Middle frontal gyrus (tissue), 1 donor: ENCODE measurements at regions not wholly inside any gene's neighbourhood (a gene's known extent, or its start where the extent isn't known, plus 50 kb on each side); places are given as distances from the start of the nearest gene placed in this dataset.
A peak's percentile ranks its signal among the peaks of the same experiment; 100 is the strongest.

Experiments used
- DNase-seq: peaks from one replicate; pipeline ENCODE4 v3.0.0-alpha.2; 2015; ENCODE audit warnings: low spot score; ENCODE audit errors: extremely low spot score

DNA sequence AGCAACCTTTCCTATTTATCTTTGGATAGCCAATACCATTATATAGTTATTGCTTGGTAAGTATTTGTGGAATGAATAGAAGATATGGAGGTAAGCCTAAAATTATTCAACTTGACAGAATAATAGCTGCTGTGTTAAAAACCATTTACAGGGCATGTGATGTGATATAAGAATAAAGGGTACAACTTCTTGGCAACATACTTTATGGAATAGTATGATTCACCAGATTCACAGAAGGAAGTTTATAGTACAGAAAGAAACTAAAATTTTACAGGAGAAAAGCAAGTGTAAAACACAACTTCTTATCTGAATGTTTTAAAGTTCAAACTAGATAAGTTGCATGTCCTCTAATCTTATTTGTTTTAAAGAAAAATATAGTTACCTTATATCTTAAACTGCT, 186.4 kb upstream of the ZRANB2 start:
- DNase-seq, result no peak

DNA sequence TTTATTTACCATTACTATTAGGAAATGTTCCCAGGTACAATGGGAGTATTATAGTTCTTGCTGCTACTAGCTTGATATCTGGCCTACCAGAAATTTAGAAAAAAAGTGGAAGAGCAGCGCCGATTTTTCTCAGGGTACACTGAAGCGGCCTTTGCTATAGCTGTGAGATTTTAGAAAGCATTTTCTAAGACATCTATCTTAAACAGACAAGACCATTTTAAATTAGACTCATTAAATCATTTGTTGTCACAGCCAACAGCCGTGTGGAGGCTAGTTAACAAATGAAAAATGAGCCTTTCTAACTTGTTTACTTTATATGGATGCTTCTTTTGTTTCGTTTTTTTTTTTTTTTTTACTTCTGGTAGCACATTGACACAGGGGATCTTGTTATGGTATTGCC, 183.2 kb upstream of the ZRANB2 start:
- no peak for DNase-seq

DNA sequence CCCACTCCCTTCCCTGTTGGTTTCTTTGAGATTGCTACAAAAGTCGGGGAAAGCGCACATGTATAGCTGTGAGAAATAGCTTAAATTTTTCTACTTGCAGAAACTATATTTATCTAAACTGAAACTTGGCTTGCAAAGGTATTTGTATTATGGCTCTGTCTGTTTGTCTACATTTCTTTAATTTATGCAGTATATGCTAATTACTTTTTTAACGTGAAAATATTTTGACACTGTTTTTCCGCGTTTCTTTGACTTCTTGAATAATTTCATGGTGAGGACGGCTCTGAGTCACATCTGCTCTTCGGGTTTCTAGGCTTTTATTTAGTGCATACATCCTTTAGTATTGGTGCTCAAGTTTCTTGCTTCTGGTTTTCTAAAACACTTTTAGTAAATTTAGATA, 182.1 kb upstream of the ZRANB2 start:
- DNase-seq, result no peak

DNA sequence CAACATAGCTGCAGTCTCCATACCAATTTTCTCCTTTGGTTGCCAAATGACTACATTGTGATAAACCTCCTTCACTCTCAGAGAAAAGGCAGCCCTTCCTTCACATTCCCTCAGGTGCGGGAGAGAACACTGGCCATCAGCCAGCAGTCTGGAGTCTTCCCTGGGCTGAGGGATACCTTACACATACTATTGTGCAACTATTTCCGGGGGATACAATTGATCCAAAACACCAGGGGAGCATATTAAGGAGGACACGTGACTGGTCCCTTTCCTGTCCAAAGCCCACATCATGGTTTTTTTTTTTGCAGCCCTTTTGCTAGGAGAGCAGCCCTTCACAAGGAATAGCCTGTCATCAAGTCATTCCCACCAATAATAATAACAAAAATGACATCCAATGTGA, 172.1 kb upstream of the ZRANB2 start:
- no peak for DNase-seq

DNA sequence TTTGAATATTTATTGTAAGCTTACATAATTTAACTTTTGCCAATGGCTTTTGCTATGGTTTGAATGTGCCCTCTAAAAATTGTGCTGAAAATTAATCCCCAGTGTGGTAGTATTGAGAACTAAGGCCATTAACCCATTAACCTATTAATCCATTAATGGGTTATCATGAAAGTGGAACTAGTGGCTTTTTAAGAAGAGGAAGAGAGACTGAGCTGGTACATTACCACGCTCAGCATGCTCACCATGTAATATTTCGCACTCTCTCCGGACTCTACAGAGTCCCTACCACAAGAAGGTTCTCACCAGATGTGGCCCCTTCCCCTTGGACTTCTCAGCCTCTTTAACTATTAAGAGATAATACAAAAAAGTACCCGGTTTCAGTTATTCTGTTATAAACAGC, 164.4 kb upstream of the ZRANB2 start:
- DNase-seq, result no peak

DNA sequence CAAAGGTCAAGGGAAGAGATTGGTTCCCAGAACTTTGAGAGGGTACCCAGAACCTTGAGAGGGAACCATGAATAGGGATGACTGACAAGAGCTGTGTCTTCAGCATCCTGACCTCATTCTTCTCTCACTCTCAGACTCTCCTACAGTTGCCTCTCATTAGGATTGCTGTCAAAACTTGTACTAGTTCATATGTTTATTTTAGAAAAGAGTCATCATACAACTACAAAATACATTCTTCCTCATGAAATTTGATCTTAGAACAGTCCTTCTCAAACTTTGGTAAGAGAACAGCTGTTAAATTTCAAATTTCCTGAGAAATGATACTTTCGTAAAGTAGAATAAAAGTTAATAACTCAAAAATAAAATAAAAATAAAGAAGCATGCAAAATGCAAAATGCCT, 161.4 kb upstream of the ZRANB2 start:
- DNase-seq, result no peak

DNA sequence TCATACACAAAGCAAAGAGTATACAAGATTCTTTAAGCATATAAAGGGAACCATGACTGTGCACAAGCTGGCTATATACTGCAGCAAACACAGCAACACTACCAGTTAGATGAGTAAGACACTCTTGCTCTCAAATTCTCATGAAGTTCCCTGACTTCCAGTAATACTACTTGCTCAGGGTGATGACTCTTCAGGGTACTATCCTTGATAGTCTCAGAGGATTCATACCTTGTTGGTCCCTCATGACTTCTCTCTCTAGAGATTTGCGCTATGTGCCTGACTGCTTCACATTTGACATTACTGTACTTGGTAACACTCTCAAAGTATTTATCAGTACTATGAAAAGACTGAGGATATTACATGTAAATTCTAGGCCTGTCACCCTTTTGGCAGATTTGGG, 159.8 kb upstream of the ZRANB2 start:
- no peak for DNase-seq

DNA sequence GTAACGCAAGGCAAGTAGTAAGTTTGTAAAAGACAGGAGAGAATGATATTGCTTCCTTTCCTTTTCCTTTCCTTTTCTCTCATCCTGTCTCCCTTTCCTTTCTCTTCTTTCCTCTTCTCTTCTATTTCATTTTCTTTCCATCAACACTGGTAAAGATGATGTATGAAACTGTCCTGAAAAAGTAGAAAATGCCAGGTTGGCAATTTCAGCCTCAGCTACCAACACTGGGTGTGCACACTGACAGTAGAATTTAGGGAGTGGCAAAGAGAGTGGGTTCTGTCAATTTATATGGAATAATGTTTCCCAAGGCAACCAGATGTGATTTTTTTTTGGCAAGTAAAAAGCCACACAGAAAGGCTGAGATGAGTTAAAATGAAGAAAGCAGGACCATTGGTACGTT, 155.7 kb upstream of the ZRANB2 start:
- no peak for DNase-seq

DNA sequence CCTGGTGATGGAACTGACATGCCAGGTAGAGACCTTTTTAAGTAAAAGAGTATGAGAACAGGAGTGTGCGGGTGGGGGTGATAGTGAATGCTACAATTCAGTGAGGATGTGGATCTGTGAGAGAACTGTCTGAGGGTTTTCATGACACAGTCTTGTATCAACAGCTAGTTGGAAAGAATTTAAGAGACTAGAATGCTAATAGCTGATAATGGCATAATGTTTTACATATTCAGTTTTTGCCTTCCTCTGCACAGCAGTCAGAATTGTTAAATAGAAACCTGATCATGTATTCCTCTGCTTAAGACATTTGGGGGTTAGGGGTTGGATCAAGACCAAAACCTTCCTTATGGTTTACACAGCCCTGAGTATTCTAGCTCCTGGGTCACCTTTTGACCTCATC, 152.8 kb upstream of the ZRANB2 start:
- no peak for DNase-seq

DNA sequence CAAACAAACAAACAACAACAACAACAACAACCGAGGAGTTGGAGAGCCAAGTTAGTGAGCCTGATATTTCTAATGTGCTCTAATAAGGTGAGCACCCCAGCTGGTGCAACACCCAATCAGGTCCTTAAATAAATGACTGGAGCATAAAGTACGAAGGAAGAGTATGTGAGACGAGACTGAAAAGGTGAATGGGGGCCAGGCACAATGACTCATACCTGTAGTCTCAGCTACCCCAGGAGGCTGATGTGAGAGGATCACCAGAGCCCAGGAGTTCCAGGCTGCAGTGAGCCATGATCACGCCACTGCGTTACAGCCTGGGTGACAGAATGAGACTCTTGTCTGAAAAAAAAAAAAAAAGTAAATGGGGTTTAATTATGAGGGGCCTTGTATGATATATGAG, 152.0 kb upstream of the ZRANB2 start:
- no peak for DNase-seq

DNA sequence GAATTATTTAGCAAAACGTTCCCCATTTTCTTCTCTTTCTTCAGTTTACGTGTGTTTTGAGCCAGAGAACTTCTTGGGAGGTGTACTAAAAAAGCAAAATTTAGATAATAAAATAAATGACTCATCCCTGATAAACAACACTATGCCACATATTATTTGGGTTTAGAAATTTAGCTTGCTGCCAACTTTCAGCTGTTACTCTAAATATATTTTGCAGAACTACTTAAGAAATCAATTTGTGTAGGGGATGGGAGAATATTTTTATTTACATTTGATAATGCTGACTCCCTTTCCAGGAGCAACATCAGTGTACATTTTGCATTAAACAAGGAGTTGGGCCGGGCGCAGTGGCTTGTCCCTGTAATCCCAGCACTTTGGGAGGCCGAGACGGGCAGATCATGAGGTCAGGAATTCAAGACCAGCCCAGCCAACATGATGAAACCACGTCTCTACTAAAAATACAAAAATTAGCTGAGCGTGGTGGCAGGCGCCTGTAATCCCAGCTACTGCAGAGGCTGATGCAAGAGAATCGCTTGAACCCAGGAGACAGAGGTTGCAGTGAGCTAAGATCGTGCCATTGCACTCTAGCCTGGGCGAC, 151.4 kb upstream of the ZRANB2 start:
- no peak for DNase-seq

DNA sequence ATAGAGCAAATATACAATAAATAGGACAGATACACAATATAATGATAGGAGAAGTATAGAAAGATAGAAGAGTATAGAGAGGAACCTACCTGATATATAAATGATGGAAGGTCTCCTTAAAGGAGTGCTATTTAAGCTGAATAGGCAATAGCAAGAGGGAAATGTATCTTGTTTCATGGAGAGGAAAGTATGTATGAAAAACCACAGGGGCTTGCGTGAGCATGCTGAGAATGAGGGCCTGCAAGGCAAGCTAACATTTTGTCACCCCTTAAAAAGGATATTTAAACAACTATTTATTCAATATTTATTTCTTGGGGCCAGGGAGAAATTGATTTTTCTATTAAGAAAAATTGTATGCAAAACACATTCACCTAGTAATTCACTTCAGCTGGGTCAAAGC, 150.9 kb upstream of the ZRANB2 start:
- no peak for DNase-seq

DNA sequence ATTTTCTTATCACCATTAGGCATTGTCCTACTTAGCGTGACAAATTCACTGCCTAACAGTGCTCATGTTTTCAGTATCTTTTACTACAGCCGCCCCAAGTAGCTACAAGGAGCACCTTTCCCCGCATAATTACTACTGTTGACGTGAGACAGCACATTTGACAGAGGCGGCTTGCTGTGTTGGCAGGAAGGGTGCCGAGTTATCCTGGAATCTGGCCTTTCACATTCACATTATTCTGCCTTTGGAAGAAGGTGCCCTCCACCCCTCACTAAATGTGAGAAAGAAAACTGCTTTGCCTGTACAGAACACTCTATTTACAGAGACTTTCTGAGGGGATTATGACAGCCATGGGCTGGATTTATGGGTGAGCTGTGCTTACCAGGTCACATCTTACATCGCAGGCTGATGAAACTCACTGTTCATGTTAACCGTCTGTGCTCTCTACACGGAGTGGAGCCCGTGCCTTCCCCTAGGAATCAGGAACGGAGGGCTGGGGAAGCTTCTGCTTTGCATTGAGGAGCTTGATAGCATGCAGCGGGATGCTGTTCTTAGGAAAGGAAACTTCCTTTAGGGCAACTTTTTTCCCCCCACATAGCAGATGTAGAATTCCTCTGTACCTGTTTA, 148.0 kb upstream of the ZRANB2 start:
- no peak for DNase-seq

DNA sequence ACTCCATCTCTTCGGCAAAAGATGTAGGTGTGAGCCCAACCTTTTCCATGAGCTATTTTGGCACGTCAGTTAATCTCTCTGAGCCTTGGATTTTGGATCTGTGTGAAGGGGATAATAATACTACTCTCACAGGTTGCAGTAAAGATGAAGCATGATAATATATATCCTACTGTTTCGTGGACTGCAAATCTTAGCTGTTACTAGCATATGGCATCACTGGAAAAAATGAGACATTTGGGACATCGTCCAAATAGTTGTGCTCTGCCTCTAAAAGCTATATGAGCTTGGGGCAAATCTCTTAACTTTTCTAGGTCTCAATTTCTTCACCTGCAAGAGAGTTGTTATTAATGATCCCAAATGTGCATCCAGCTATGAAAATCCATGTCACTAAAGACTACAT, 147.4 kb upstream of the ZRANB2 start:
- DNase-seq, result no peak

DNA sequence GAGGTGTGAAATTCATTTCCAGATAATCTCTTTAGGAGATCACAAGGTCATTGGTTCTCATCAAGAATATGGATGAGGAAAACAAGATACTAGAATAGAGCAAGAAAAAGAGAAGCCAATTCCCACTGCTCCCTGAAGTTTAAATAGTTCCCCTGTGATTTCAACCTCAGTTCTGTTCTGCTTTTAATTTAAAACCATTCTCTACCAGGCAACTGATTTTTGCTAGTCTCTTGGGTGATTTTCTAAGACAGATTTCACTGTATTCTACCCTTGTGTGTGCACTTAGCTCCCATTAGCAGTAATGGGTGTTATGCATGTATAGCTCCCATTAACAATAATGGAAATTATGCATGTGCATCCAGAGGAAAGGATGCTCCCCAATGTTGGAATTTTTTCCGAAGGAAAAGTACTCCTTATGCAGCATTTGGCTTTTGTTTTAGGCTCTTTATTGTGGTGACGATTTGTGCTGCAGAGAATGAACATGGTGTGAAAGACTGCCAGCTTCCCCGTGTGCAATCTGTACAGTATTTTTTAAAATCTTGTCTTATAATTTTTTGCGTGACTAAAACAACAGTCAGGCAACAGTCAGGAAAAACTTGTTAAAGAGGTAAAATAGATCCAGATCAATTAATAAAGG, 144.0 kb upstream of the ZRANB2 start:
- peak; percentile 22 for DNase-seq

DNA sequence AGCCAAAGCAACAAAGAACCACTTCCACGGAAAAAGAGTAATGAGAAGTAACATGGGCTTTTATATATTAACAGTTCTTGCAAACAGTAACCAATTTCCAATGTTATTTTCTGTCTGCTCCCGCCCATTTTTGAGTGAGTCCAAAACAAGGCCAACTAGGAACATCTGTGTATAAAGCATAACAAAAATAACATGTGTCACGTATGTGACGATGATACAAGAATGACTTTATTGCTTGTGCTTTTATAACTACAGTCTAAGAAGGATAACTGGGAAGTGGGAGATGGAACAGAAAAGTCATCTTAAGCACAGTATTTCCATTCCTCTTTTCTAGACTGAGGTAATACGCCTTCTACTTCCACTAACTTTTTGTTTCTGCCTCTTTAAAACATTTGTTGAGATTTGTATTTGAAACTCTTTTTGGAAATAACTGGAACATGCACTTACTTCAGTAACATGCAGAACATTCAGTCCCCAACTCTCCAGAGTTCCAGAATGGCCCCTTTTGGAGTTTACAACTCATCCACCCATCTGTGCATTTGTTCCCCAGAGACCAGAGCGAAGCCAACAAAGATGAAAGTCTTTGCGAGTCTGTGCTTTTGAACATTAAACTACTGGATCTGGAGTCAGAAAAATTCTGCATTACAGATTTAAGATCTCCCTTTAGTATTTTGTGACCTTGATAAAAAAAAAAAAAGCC, 143.0 kb upstream of the ZRANB2 start:
- DNase-seq, result no peak

DNA sequence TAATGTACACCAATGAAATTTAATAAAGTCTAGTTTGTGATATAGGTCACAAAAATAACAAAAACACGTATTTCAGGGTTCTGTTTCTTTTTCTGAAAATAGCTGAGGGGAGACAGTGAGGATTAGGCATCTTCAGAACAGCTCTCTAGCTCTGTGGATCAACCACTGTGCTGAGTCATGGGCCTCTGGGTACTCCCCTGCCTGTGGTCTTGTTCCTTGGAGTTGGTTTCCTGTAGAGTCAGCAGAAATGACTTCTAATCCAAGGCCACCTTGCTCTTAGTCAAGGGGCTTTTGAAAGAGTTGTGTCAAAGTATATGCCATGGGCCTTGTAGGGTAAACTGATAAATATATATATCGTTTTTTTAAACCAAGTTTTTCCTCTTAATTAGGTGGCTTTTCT, 141.8 kb upstream of the ZRANB2 start:
- no peak for DNase-seq

DNA sequence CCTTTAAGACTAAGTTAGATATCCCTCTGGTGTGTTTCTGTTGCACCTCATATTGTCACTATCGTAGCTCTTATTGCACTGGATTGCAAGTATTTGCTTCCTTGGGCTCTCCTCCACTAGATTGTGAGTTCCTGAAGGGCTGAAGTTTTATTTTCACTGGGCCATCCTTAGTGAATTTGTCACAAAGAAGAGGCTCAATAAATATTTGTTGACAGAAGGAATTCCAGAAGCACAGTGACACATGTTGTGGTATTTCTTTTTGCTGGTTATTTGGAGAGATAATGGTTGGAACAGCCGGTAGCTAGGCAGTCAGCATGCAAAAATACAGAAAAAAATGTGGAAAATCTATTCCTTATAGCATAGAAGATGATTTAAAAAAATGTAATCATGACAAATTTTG, 129.9 kb upstream of the ZRANB2 start:
- DNase-seq, result no peak

DNA sequence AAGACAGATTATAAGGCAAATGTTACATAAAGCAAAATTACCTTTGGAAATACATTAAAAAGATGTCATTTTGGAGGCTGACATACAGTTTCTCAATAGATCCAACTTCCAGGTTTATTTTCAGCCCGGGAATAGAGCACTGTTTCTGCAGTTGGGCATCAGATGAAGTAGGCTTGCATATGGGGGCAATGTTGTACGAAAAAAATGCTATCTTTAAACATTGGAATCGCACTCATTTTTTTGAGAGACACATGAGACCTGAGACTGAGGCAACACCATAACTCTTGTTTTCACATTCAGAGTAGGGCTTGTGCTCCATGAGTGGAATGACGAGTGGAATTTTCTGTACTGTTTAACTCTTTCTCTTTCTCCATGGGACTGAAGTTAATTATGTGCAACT, 122.4 kb upstream of the ZRANB2 start:
- no peak for DNase-seq

DNA sequence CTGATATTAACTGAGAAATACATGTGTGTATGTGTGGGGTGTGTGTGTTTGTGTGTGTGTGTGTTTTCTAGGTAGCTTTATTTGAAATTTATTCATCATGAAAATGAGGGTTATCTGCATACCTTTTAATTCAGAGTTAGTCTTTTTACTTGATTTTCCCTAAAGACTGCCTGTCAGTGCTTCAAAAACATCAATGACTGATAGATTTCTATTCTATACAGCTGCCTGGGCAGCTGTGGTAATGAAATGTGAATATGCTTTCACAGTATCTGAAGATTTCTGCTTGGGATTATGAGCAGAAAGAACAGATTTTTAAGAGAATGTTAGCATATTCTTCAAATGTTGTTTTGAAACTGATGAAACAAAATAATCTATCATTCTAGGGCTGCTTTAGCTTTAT, 119.7 kb upstream of the ZRANB2 start:
- DNase-seq, result no peak

DNA sequence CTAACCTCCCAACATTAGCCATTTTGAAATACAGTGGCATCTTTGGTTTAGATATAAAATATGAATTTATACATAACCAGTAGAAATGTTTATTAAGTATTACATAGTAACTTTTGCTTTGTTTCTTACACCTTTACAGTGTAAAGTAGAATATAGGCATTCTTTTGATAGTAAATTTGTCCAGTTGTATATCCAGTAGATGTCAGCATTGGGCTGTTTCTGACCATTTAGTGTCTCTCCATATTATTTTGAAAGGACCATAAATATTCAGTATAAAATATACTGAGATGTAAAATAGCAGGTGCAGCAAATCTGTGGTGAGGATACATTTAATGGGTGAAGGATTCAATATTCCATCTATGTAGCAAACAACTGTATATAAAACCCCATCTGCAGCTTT, 115.8 kb upstream of the ZRANB2 start:
- peak; percentile 28 for DNase-seq

DNA sequence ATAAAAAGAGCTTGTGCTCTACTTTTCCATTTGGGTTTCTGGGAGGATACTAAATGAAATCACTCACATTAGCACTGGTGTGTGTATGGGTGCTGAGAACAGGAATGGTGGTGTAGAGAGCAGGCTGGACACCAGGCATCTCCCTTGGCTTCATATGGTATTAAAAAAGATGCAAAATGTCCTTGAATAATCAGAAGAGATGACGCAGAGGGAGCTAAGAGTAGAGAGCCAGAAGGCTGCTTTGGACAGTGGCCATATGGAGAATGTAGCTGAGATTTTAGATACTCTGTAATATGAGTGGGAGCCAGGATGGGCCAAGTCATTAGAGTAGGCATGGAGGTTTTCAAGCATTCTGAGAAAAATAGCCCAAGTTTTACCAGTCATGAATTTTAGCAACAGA, 112.3 kb upstream of the ZRANB2 start:
- DNase-seq, result peak; percentile 54

DNA sequence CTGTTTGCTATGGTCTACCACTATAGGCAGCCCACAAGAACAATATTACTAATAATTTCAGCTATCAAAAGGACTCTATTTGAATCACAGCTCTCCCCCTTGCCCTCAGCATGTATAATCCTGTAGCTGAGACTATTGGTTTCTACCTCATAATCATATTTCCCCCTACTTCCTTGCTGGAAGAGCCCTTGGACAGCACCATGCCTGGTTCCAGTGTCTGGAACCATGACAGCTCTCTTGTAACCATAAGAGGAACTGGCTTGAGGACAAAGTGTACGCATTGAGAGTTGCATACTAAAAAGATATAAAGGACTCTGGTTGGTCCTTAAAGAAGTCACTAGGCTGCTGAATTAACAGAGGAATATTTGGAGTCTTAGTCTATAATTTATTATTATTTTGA, 110.7 kb upstream of the ZRANB2 start:
- no peak for DNase-seq
